H9 (cell line): ENCODE measurements at regions not wholly inside any gene's neighbourhood (a gene's known extent, or its start where the extent isn't known, plus 50 kb on each side); places are given as distances from the start of the nearest gene placed in this dataset.

Source experiments
- DNase-seq: peaks from one replicate; pipeline ENCODE4 v3.0.0-alpha.2; 2017
- H2AFZ ChIP-seq: one replicate; pipeline ENCODE4 v1.6.1; 2013; ENCODE audit warnings: mild to moderate bottlenecking, low read length, control low read depth, moderate library complexity
- H2AK5ac ChIP-seq: 2 replicates; pipeline ENCODE4 v1.6.1; 2013; ENCODE audit warnings: low read length, control low read depth, mixed read lengths; ENCODE audit not compliant: insufficient read length
- H2BK120ac ChIP-seq: one replicate; pipeline ENCODE4 v1.6.1; 2013; ENCODE audit warnings: low read depth, mild to moderate bottlenecking, low read length, control low read depth, inconsistent platforms; ENCODE audit not compliant: poor library complexity, severe bottlenecking
- H2BK12ac ChIP-seq: 2 replicates; pipeline ENCODE4 v1.6.1; 2013; ENCODE audit warnings: low read length, control low read depth, mixed read lengths, low read depth; ENCODE audit not compliant: insufficient read length
- H2BK15ac ChIP-seq: 2 replicates; pipeline ENCODE4 v1.6.1; 2013; ENCODE audit warnings: low read depth, low read length, control low read depth
- H2BK20ac ChIP-seq: one replicate; pipeline ENCODE4 v1.6.1; 2013; ENCODE audit warnings: low read depth, mild to moderate bottlenecking, low read length, control low read depth, inconsistent platforms; ENCODE audit not compliant: poor library complexity, severe bottlenecking
- H2BK5ac ChIP-seq: 2 replicates; pipeline ENCODE4 v1.6.1; 2013; ENCODE audit warnings: low read length, control low read depth, mixed read lengths; ENCODE audit not compliant: insufficient read length
- H3K14ac ChIP-seq: 2 replicates; pipeline ENCODE4 v1.6.1; 2013; ENCODE audit warnings: low read length, control low read depth; ENCODE audit not compliant: insufficient read depth
- H3K18ac ChIP-seq: 2 replicates; pipeline ENCODE4 v1.6.1; 2013; ENCODE audit warnings: low read depth, mild to moderate bottlenecking, mixed read lengths, low read length, control low read depth; ENCODE audit not compliant: insufficient read length
- H3K23ac ChIP-seq: 2 replicates; pipeline ENCODE4 v1.6.1; 2013; ENCODE audit warnings: low read length, control low read depth, mixed read lengths, low read depth; ENCODE audit not compliant: insufficient read length
- H3K23me2 ChIP-seq: 2 replicates; pipeline ENCODE4 v1.6.1; 2013; ENCODE audit warnings: low read depth, mild to moderate bottlenecking, mixed read lengths, low read length, control low read depth; ENCODE audit not compliant: insufficient read length, poor library complexity, severe bottlenecking
- H3K27ac ChIP-seq: 2 replicates; pipeline ENCODE4 v1.5.1; 2013; ENCODE audit warnings: low read length, control low read depth, mixed read lengths, low read depth; ENCODE audit not compliant: insufficient read length
- H3K27me3 ChIP-seq: 2 replicates; pipeline ENCODE4 v1.6.1; 2013; ENCODE audit warnings: low read length, control low read depth, inconsistent platforms; ENCODE audit not compliant: insufficient read depth
- H3K4ac ChIP-seq: 2 replicates; pipeline ENCODE4 v1.6.1; 2013; ENCODE audit warnings: low read depth, mild to moderate bottlenecking, control low read depth, inconsistent platforms, low read length, moderate library complexity
- H3K4me1 ChIP-seq: 2 replicates; pipeline ENCODE4 v1.6.1; 2013; ENCODE audit warnings: low read length, control low read depth, inconsistent platforms; ENCODE audit not compliant: insufficient read depth
- H3K4me2 ChIP-seq: 2 replicates; pipeline ENCODE4 v1.6.1; 2013; ENCODE audit warnings: low read length, control low read depth, mixed read lengths; ENCODE audit not compliant: insufficient read length, insufficient read depth
- H3K56ac ChIP-seq: 2 replicates; pipeline ENCODE4 v1.6.1; 2013; ENCODE audit warnings: low read depth, mild to moderate bottlenecking, mixed read lengths, low read length, control low read depth; ENCODE audit not compliant: insufficient read length
- H3K79me1 ChIP-seq: 2 replicates; pipeline ENCODE4 v1.6.1; 2013; ENCODE audit warnings: low read depth, mild to moderate bottlenecking, moderate library complexity, low read length, control low read depth, inconsistent platforms; ENCODE audit not compliant: insufficient read depth, poor library complexity, severe bottlenecking
- H3K79me2 ChIP-seq: 2 replicates; pipeline ENCODE4 v1.6.1; 2013; ENCODE audit warnings: low read length, control low read depth, inconsistent platforms; ENCODE audit not compliant: insufficient read depth
- H3K9ac ChIP-seq: 2 replicates; pipeline ENCODE4 v1.6.1; 2013; ENCODE audit warnings: low read length, control low read depth, mixed read lengths; ENCODE audit not compliant: insufficient read length; ENCODE audit errors: extremely low read depth
- H3K9me3 ChIP-seq: one replicate; pipeline ENCODE4 v1.6.1; 2013; ENCODE audit warnings: low read depth, low read length, inconsistent platforms; ENCODE audit not compliant: control insufficient read depth
- H3T11ph ChIP-seq: one replicate; pipeline ENCODE4 v1.6.1; 2013; ENCODE audit warnings: mild to moderate bottlenecking, low read length, control low read depth, inconsistent platforms
- H4K20me1 ChIP-seq: one replicate; pipeline ENCODE4 v1.6.1; 2013; ENCODE audit not compliant: control insufficient read depth, insufficient read length, insufficient read depth
- H4K5ac ChIP-seq: 2 replicates; pipeline ENCODE4 v1.6.1; 2013; ENCODE audit warnings: low read depth, mild to moderate bottlenecking, mixed read lengths, low read length, control low read depth; ENCODE audit not compliant: insufficient read length
- H4K8ac ChIP-seq: replicated peaks from 2 replicates; pipeline ENCODE4 v1.6.1; 2013; ENCODE audit warnings: low read length, control low read depth, mixed read lengths, low read depth; ENCODE audit not compliant: insufficient read length
- H4K91ac ChIP-seq: 2 replicates; pipeline ENCODE4 v1.6.1; 2013; ENCODE audit warnings: low read depth, mild to moderate bottlenecking, moderate library complexity, mixed read lengths, low read length, control low read depth; ENCODE audit not compliant: insufficient read length
- H3K27ac Mint-ChIP-seq, 3 experiments: 2 replicates in 2 of 3; 3 replicates in 1 of 3; pipeline ENCODE4 v1.8.0; 2020 to 2021; ENCODE audit warnings: mixed read lengths in 3 of 3, mild to moderate bottlenecking in 1 of 3, moderate library complexity in 1 of 3
- H3K27me3 Mint-ChIP-seq: 2 replicates; pipeline ENCODE4 v1.8.0; 2021; ENCODE audit warnings: low read depth, mild to moderate bottlenecking, moderate library complexity, mixed read lengths
- H3K36me3 Mint-ChIP-seq, 3 experiments: 2 replicates in 2 of 3; 3 replicates in 1 of 3; pipeline ENCODE4 v1.8.0; 2020 to 2021; ENCODE audit warnings: low read depth in 3 of 3, mixed read lengths in 3 of 3; ENCODE audit not compliant: insufficient read depth in 1 of 3
- H3K4me1 Mint-ChIP-seq, 2 experiments: 2 replicates each; pipeline ENCODE4 v1.8.0; 2020; ENCODE audit warnings: mixed read lengths in 2 of 2
- H3K4me3 Mint-ChIP-seq, 2 experiments: 2 replicates in 1 of 2; 3 replicates in 1 of 2; pipeline ENCODE4 v1.8.0; 2020 to 2021; ENCODE audit warnings: mild to moderate bottlenecking in 2 of 2, mixed read lengths in 2 of 2, moderate library complexity in 1 of 2
- H3K9me3 Mint-ChIP-seq, 2 experiments: 2 replicates in 1 of 2; 3 replicates in 1 of 2; pipeline ENCODE4 v1.8.0; 2020; ENCODE audit warnings: mild to moderate bottlenecking in 2 of 2, mixed read lengths in 2 of 2, moderate library complexity in 1 of 2
- WGBS: extraction: QIAGEN DNeasy Blood & Tissue Kit; methylation state at CpG from one replicate; pipeline ENCODE4 v1.1.7; 2013; ENCODE audit warnings: missing lambda C conversion rate, low lambda C conversion rate, mixed read lengths; ENCODE audit not compliant: insufficient read length; ENCODE audit errors: extremely low coverage; 5-methylcytosine and 5-hydroxymethylcytosine counted together
- TF ChIP-seq, protein P1 (sequence below): fragments of 200-600 bp; sonication (generic); conservative IDR thresholded peaks from 3 replicates; pipeline ENCODE4 v1.8.0; 2021; ENCODE audit warnings: antibody characterized with exemption, mild to moderate bottlenecking

DNA sequence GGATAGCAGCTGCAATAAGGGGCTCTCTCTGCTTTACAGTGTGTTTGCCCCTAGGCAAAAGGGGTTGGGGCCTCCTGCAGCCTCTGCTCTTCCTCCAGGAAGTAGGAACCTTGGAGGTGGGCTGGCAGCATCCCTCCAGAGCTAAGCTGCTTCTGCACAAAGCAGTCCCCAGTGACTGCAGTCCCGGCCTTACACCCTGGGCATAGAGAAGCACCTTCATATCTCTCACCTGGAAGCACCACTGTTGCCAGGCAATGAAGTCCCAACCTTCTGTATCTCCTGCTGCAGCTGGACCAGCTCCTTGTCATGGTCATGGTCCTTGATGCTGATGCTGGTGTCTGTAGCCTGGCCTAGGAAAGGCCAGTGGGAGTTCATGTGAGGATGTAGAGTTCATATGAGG, 171.1 kb upstream of the TET2 start:
- H2BK12ac ChIP-seq, result no peak overlapping the region
- no peak overlapping the region for H4K5ac ChIP-seq
- H3K27ac ChIP-seq, result no peak overlapping the region
- H3K9me3 ChIP-seq, result no peaks in the 10 kb centered on the region
- no peak overlapping the region for H4K8ac ChIP-seq
- Mint-ChIP-seq H3K27ac (no peak overlapping the region), H3K9me3 (peaks cover 0 to 18% of the 10 kb centered on the region in 2 experiments; a peak in 2 of 5 replicates), H3K4me1 (no peaks in the 10 kb centered on the region), H3K4me3 (no peak overlapping the region), H3K36me3 (no peaks in the 10 kb centered on the region; a peak in 1 of 7 replicates), H3K27me3 (peaks cover 3% of the 10 kb centered on the region)
- H3K18ac ChIP-seq, result no peak overlapping the region
- no peaks in the 10 kb centered on the region for H3K27me3 ChIP-seq
- DNase-seq, result no peak
- no peak overlapping the region for H2BK5ac ChIP-seq
- H4K20me1 ChIP-seq, result no peaks in the 10 kb centered on the region
- no peak overlapping the region for H3K4ac ChIP-seq
- no peak overlapping the region for H3K56ac ChIP-seq
- H3K79me1 ChIP-seq, result no peaks in the 10 kb centered on the region
- H3T11ph ChIP-seq, result no peak overlapping the region
- no peak overlapping the region for H2BK20ac ChIP-seq
- H3K79me2 ChIP-seq, result no peaks in the 10 kb centered on the region
- no peak overlapping the region for H2AK5ac ChIP-seq
- H3K4me2 ChIP-seq, result no peak overlapping the region
- H2BK15ac ChIP-seq, result no peak overlapping the region
- TF ChIP-seq, protein P1, sequence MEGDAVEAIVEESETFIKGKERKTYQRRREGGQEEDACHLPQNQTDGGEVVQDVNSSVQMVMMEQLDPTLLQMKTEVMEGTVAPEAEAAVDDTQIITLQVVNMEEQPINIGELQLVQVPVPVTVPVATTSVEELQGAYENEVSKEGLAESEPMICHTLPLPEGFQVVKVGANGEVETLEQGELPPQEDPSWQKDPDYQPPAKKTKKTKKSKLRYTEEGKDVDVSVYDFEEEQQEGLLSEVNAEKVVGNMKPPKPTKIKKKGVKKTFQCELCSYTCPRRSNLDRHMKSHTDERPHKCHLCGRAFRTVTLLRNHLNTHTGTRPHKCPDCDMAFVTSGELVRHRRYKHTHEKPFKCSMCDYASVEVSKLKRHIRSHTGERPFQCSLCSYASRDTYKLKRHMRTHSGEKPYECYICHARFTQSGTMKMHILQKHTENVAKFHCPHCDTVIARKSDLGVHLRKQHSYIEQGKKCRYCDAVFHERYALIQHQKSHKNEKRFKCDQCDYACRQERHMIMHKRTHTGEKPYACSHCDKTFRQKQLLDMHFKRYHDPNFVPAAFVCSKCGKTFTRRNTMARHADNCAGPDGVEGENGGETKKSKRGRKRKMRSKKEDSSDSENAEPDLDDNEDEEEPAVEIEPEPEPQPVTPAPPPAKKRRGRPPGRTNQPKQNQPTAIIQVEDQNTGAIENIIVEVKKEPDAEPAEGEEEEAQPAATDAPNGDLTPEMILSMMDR, result no peak
- H3K23ac ChIP-seq, result no peak overlapping the region
- H3K9ac ChIP-seq, result no peak overlapping the region
- no peak overlapping the region for H3K14ac ChIP-seq
- no peak overlapping the region for H2BK120ac ChIP-seq
- no peaks in the 10 kb centered on the region for H3K4me1 ChIP-seq
- H2AFZ ChIP-seq, result no peak overlapping the region
- no peaks in the 10 kb centered on the region for H3K23me2 ChIP-seq
- WGBS, result no CpG with 5 or more reads among the region's 1 CpG
- H4K91ac ChIP-seq, result no peak overlapping the region
